ENCODE measurements at regions not wholly inside any gene's neighbourhood (a gene's known extent, or its start where the extent isn't known, plus 50 kb on each side); places are given as distances from the start of the nearest gene placed in this dataset.

GRCh38 chr1:80827666-80828065 is 973.1 kb upstream of the ADGRL2 start:
- DNase-seq = no peak

- DNase-seq = no peak
These were observed 975.7 kb upstream of the ADGRL2 start for GRCh38 chr1:80825067-80825466.

- DNase-seq = no peak
These were observed 982.5 kb upstream of the ADGRL2 start for GRCh38 chr1:80818211-80818610.

GRCh38 chr1:80807981-80808380 is 992.8 kb upstream of the ADGRL2 start:
- DNase-seq = no peak

- no peak for DNase-seq
These were observed 994.3 kb upstream of the ADGRL2 start for GRCh38 chr1:80806431-80806830.

- DNase-seq = no peak
These were observed 999.0 kb upstream of the ADGRL2 start for GRCh38 chr1:80801695-80802094.

- DNase-seq = no peak
These were observed 1001.3 kb upstream of the ADGRL2 start for GRCh38 chr1:80799457-80799856.

- DNase-seq = no peak
These were observed 1021.5 kb upstream of the ADGRL2 start for GRCh38 chr1:80779275-80779674.

- no peak for DNase-seq
These were observed 1022.5 kb upstream of the ADGRL2 start for GRCh38 chr1:80778094-80778840.

GRCh38 chr1:80776266-80776665 is 1024.5 kb upstream of the ADGRL2 start:
- DNase-seq = no peak

GRCh38 chr1:80769208-80769750 is 1031.5 kb upstream of the ADGRL2 start:
- DNase-seq = no peak

- no peak for DNase-seq
These were observed 1033.0 kb upstream of the ADGRL2 start for GRCh38 chr1:80767711-80768110.

GRCh38 chr1:80759354-80759753 is 1041.4 kb upstream of the ADGRL2 start:
- DNase-seq = no peak

GRCh38 chr1:80755944-80756343 is 1044.8 kb upstream of the ADGRL2 start:
- DNase-seq = no peak

GRCh38 chr1:80751204-80751603 is 1049.5 kb upstream of the ADGRL2 start:
- no peak for DNase-seq

GRCh38 chr1:80731241-80731894 is 1069.4 kb upstream of the ADGRL2 start:
- no peak for DNase-seq

- DNase-seq = no peak
These were observed 1078.1 kb upstream of the ADGRL2 start for GRCh38 chr1:80722611-80723010.

- DNase-seq = no peak
These were observed 1094.2 kb upstream of the ADGRL2 start for GRCh38 chr1:80706526-80706925.

- no peak for DNase-seq
These were observed 1122.3 kb upstream of the ADGRL2 start for GRCh38 chr1:80678438-80678837.

GRCh38 chr1:80675454-80675853 is 1125.3 kb upstream of the ADGRL2 start:
- DNase-seq = no peak

- DNase-seq = no peak
These were observed 1126.7 kb upstream of the ADGRL2 start for GRCh38 chr1:80673935-80674597.

- no peak for DNase-seq
These were observed 1132.4 kb upstream of the ADGRL2 start for GRCh38 chr1:80668372-80668771.

GRCh38 chr1:80666073-80666472 is 1134.7 kb upstream of the ADGRL2 start:
- no peak for DNase-seq

- DNase-seq = no peak
These were observed 1141.6 kb upstream of the ADGRL2 start for GRCh38 chr1:80659161-80659560.

Data from femur (tissue), 1 donor.